H1 (cell line): ENCODE measurements at regions not wholly inside any gene's neighbourhood (a gene's known extent, or its start where the extent isn't known, plus 50 kb on each side); places are given as distances from the start of the nearest gene placed in this dataset.

ENCODE experiments used
- CTCF ChIA-PET: fragments of 300-600 bp; sonication (Branson Sonifier 250); formaldehyde crosslinking; loops from one replicate; lab custom pipeline; 2021; ENCODE audit not compliant: partially characterized antibody; lab: Charles Lee
- POLR2A ChIA-PET: fragments of 300-600 bp; sonication (Branson Sonifier 250); formaldehyde crosslinking; loops from one replicate; lab custom pipeline; 2021; ENCODE audit warnings: inconsistent platforms; ENCODE audit not compliant: partially characterized antibody; lab: Charles Lee
- DNase-seq, 2 experiments: peaks; one replicate each; pipeline versions ENCODE4 v3.0.0 to v3.0.0-alpha.2; 2010 to 2022; ENCODE audit warnings: low spot score in 2 of 2, low read depth in 1 of 2, mixed read lengths in 1 of 2
- FAIRE-seq: peaks from 2 replicates; lab custom pipeline; 2011; peaks lifted over from hg19 to GRCh38; lab: Jason Lieb, UNC
- H2AFZ ChIP-seq: 2 replicates; pipeline ENCODE4 v1.8.1; 2012; ENCODE audit warnings: low read length, inconsistent platforms
- H2AK5ac ChIP-seq: 2 replicates; pipeline ENCODE4 v1.6.1; 2013; ENCODE audit warnings: low read depth, low read length
- H2BK120ac ChIP-seq: replicated peaks from 2 replicates; pipeline ENCODE3; 2013; ENCODE audit warnings: low read depth, low read length, inconsistent platforms
- H2BK12ac ChIP-seq: 2 replicates; pipeline ENCODE4 v1.6.1; 2013; ENCODE audit warnings: low read depth, low read length
- H2BK15ac ChIP-seq: 2 replicates; pipeline ENCODE4 v1.6.1; 2013; ENCODE audit warnings: low read length
- H2BK20ac ChIP-seq: 2 replicates; pipeline ENCODE4 v1.6.1; 2013; ENCODE audit warnings: low read length
- H2BK5ac ChIP-seq: 2 replicates; pipeline ENCODE4 v1.6.1; 2013; ENCODE audit warnings: low read depth, low read length
- H3K14ac ChIP-seq: 2 replicates; pipeline ENCODE4 v1.6.1; 2013; ENCODE audit warnings: inconsistent platforms; ENCODE audit not compliant: insufficient read length
- H3K18ac ChIP-seq: 2 replicates; pipeline ENCODE4 v1.6.1; 2013; ENCODE audit warnings: low read length; ENCODE audit errors: extremely low read depth
- H3K23ac ChIP-seq: 2 replicates; pipeline ENCODE4 v1.6.1; 2013; ENCODE audit warnings: inconsistent platforms; ENCODE audit not compliant: insufficient read length
- H3K23me2 ChIP-seq: 2 replicates; pipeline ENCODE4 v1.6.1; 2013; ENCODE audit warnings: low read depth, low read length
- H3K27ac ChIP-seq: 2 replicates; pipeline ENCODE4 v1.6.1; 2011; ENCODE audit warnings: low read depth, low read length, inconsistent platforms
- H3K27me3 ChIP-seq, 4 experiments: replicated peaks in 1 of 4; 1 replicate in 1 of 4; 2 replicates in 3 of 4; pipeline versions ENCODE4 v1.6.1 to v1.8.1; 2011 to 2013; ENCODE audit warnings: low read length in 3 of 4, mild to moderate bottlenecking in 3 of 4, inconsistent platforms in 2 of 4, mixed read lengths in 2 of 4, moderate library complexity in 1 of 4; ENCODE audit not compliant: control insufficient read depth in 3 of 4, insufficient read depth in 3 of 4; ENCODE audit errors: extremely low read depth in 1 of 4
- H3K36me3 ChIP-seq, 4 experiments: 2 replicates each; pipeline versions ENCODE4 v1.6.1 to v1.8.1; 2011 to 2013; ENCODE audit warnings: mild to moderate bottlenecking in 4 of 4, low read length in 3 of 4, moderate library complexity in 2 of 4, control low read depth in 1 of 4, inconsistent platforms in 1 of 4; ENCODE audit not compliant: insufficient read depth in 4 of 4, control insufficient read depth in 2 of 4
- H3K4ac ChIP-seq: replicated peaks from 2 replicates; pipeline ENCODE3; 2013; ENCODE audit warnings: low read length, low read depth, mixed read lengths, inconsistent platforms; ENCODE audit not compliant: insufficient read length
- H3K4me1 ChIP-seq, 4 experiments: replicated peaks in 1 of 4; 1 replicate in 1 of 4; 2 replicates in 3 of 4; pipeline versions ENCODE4 v1.6.1 to v1.8.1; 2011 to 2013; ENCODE audit warnings: low read length in 3 of 4, inconsistent platforms in 2 of 4, mixed read lengths in 1 of 4; ENCODE audit not compliant: insufficient read depth in 4 of 4, control insufficient read depth in 3 of 4
- H3K4me2 ChIP-seq, 2 experiments: 2 replicates each; pipeline versions ENCODE4 v1.6.1 to v1.8.1; 2011 to 2013; ENCODE audit warnings: low read depth in 2 of 2, low read length in 2 of 2, control low read depth in 1 of 2, inconsistent platforms in 1 of 2, mild to moderate bottlenecking in 1 of 2; ENCODE audit not compliant: insufficient read depth in 1 of 2
- H3K4me3 ChIP-seq, 4 experiments: fragments of 200-600, 300-600 bp in 1 of 4; sonication (generic), shearing (Covaris generic), sonication (Bioruptor Twin) in 1 of 4; 2 replicates each; pipeline versions ENCODE4 v1.5.1 to v1.8.1; 2011 to 2016; ENCODE audit warnings: low read length in 4 of 4, low read depth in 3 of 4, control low read depth in 2 of 4, inconsistent platforms in 2 of 4, mild to moderate bottlenecking in 2 of 4, mixed read lengths in 1 of 4, moderate library complexity in 1 of 4; ENCODE audit not compliant: insufficient read depth in 2 of 4; ENCODE audit errors: extremely low read depth in 1 of 4
- H3K56ac ChIP-seq: replicated peaks from 2 replicates; pipeline ENCODE3; 2013; ENCODE audit warnings: low read depth, mild to moderate bottlenecking, mixed read lengths, low read length, inconsistent platforms; ENCODE audit not compliant: insufficient read length
- H3K79me1 ChIP-seq: 2 replicates; pipeline ENCODE4 v1.6.1; 2013; ENCODE audit warnings: low read depth, low read length, control low read depth
- H3K79me2 ChIP-seq, 2 experiments: 2 replicates each; pipeline versions ENCODE4 v1.6.1 to v1.8.1; 2012 to 2013; ENCODE audit warnings: low read length in 2 of 2, mild to moderate bottlenecking in 2 of 2, inconsistent platforms in 1 of 2; ENCODE audit not compliant: insufficient read depth in 2 of 2, control insufficient read depth in 1 of 2
- H3K9ac ChIP-seq, 4 experiments: replicated peaks in 1 of 4; 1 replicate in 1 of 4; 2 replicates in 3 of 4; pipeline versions ENCODE4 v1.6.1 to v1.8.1; 2011 to 2013; ENCODE audit warnings: low read depth in 3 of 4, low read length in 3 of 4, control low read depth in 2 of 4, mild to moderate bottlenecking in 2 of 4, moderate library complexity in 2 of 4, inconsistent platforms in 1 of 4; ENCODE audit errors: extremely low read depth in 1 of 4
- H3K9me3 ChIP-seq, 2 experiments: 2 replicates each; pipeline versions ENCODE4 v1.6.1 to v1.8.1; 2012 to 2013; ENCODE audit warnings: mild to moderate bottlenecking in 2 of 2, moderate library complexity in 2 of 2, control low read depth in 1 of 2, inconsistent platforms in 1 of 2, low read depth in 1 of 2, low read length in 1 of 2, mixed read lengths in 1 of 2; ENCODE audit not compliant: insufficient read depth in 2 of 2
- H4K20me1 ChIP-seq, 2 experiments: replicated peaks in 1 of 2; 2 replicates each; pipeline versions ENCODE3 to v1.8.1; 2011 to 2013; ENCODE audit warnings: inconsistent platforms in 2 of 2, low read length in 2 of 2, mild to moderate bottlenecking in 1 of 2; ENCODE audit not compliant: insufficient read depth in 2 of 2, control insufficient read depth in 1 of 2
- H4K5ac ChIP-seq: 2 replicates; pipeline ENCODE4 v1.6.1; 2013; ENCODE audit warnings: low read length, low read depth, mixed read lengths, inconsistent platforms; ENCODE audit not compliant: insufficient read length
- H4K8ac ChIP-seq: 2 replicates; pipeline ENCODE4 v1.8.0; 2013; ENCODE audit warnings: mild to moderate bottlenecking, moderate library complexity, low read length, inconsistent platforms; ENCODE audit not compliant: insufficient read depth; ENCODE audit errors: extremely low read depth
- H4K91ac ChIP-seq: replicated peaks from 2 replicates; pipeline ENCODE3; 2013; ENCODE audit warnings: low read length, mixed read lengths, inconsistent platforms; ENCODE audit not compliant: insufficient read length
- BRCA1 ChIP-seq: IDR thresholded peaks from 2 replicates; pipeline ENCODE4 v1.6.1; 2012; ENCODE audit warnings: low read depth, low read length, improper control_type of control experiment
- TCF12 ChIP-seq: IDR thresholded peaks from 2 replicates; pipeline ENCODE4 v1.6.1; 2011; ENCODE audit warnings: low read depth, mild to moderate bottlenecking, low read length
- WGBS, 2 experiments: shearing (Covaris generic) in 1 of 2; methylation state at CpG; one replicate each; pipeline versions ENCODE4 v1.1.6 to v1.1.7; 2013 to 2015; ENCODE audit warnings: low lambda C conversion rate in 2 of 2, mixed read lengths in 2 of 2, inconsistent platforms in 1 of 2, low coverage in 1 of 2, missing lambda C conversion rate in 1 of 2; ENCODE audit not compliant: insufficient replicate concordance in 2 of 2, insufficient coverage in 1 of 2, insufficient read length in 1 of 2; ENCODE audit errors: extremely low coverage in 1 of 2, missing lambda C conversion rate in 1 of 2; 5-methylcytosine and 5-hydroxymethylcytosine counted together
- TF ChIP-seq, protein P1 (sequence below): IDR thresholded peaks from 2 replicates; pipeline ENCODE4 v1.6.1; 2012; ENCODE audit warnings: inconsistent platforms

DNA sequence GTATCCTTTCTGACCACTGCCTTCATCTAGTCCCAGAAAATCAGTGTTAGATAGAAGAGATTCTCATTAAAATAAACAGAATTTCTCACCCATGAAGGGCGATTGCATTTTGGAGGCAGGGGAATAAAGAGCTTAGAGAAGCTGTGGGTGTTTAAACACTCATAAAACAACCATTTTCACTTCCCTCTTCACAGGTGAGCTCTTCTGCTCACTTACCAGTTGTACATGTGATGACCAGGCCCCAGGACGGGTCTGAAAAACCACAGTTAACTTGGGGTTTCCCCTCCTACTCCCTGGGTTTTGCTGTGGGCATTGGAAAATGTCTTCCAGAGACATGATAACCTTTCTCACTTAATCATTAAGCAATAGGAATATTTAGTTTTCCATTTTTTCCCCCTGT, 411.6 kb upstream of the DPP6 start:
- Histone ChIP-seq H3K18ac (no peak overlapping the region), H3K27ac (no peak overlapping the region), H3K23me2 (no peaks in the 10 kb centered on the region), H3K23ac (no peak overlapping the region), H3K4ac (no peak overlapping the region), H4K91ac (no peak overlapping the region), H2BK120ac (no peak overlapping the region), H3K9ac (no peak overlapping the region), H4K5ac (no peak overlapping the region), H2AK5ac (no peak overlapping the region), H3K36me3 (no peaks in the 10 kb centered on the region), H3K4me1 (no peaks in the 10 kb centered on the region), H2AFZ (no peak overlapping the region), H4K20me1 (no peaks in the 10 kb centered on the region), H3K79me2 (no peaks in the 10 kb centered on the region), H3K14ac (no peak overlapping the region), H2BK12ac (no peak overlapping the region), H3K4me2 (no peak overlapping the region), H2BK15ac (no peak overlapping the region), H3K27me3 (no peaks in the 10 kb centered on the region), H2BK20ac (no peak overlapping the region), H3K56ac (no peak overlapping the region), H3K79me1 (no peaks in the 10 kb centered on the region), H2BK5ac (no peak overlapping the region), H4K8ac (no peak overlapping the region), H3K9me3 (peaks cover 27 to 40% of the 10 kb centered on the region in 2 experiments), H3K4me3 (no peak overlapping the region)
- POLR2A ChIA-PET: no interaction called here
- CTCF ChIA-PET: interaction anchor here (0.5 to 0.8 kb wide), 2 partner anchors 9 to 22 kb away, joined by 3 read pairs; no protein-coding TSS in a partner anchor
- DNase-seq (no peak), FAIRE-seq (no peak)
- no peak for TF ChIP-seq TCF12
- TF ChIP-seq, protein P1, sequence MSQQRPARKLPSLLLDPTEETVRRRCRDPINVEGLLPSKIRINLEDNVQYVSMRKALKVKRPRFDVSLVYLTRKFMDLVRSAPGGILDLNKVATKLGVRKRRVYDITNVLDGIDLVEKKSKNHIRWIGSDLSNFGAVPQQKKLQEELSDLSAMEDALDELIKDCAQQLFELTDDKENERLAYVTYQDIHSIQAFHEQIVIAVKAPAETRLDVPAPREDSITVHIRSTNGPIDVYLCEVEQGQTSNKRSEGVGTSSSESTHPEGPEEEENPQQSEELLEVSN: no peak
- no peak for TF ChIP-seq BRCA1
- 87% methylated on average over 2 of the region's 2 CpGs; no CpG with 5 or more reads in 1 of the 2 experiments for WGBS, 2 experiments
